K562 (cell line): ENCODE measurements at regions not wholly inside any gene's neighbourhood (a gene's known extent, or its start where the extent isn't known, plus 50 kb on each side); places are given as distances from the start of the nearest gene placed in this dataset.

Source experiments
- EWSR1 ChIP-seq: fragments of 450-650 bp; IDR thresholded peaks from 2 replicates; pipeline ENCODE4 v1.6.1; 2018; ENCODE audit warnings: borderline replicate concordance, mild to moderate bottlenecking, low read depth, moderate library complexity; ENCODE audit not compliant: partially characterized antibody
- FOXA3 ChIP-seq, 2 experiments: fragments of 450-650 bp in 1 of 2; sonication (generic) in 1 of 2; formaldehyde crosslinking; IDR thresholded peaks in 1 of 2; conservative IDR thresholded peaks in 1 of 2; 2 replicates each; pipeline versions ENCODE4 v1.4.0 to v1.8.0; 2020 to 2022; ENCODE audit warnings: mild to moderate bottlenecking in 2 of 2, missing genetic modification reagents in 1 of 2
- HMG20B ChIP-seq: fragments of 250-450 bp; sonication (Bioruptor Pico); IDR thresholded peaks from 2 replicates; pipeline ENCODE4 v1.5.0; 2021; ENCODE audit warnings: mild to moderate bottlenecking
- L3MBTL2 ChIP-seq: fragments of 450-650 bp; IDR thresholded peaks from 2 replicates; pipeline ENCODE4 v1.6.1; 2016; ENCODE audit warnings: mild to moderate bottlenecking, moderate library complexity
- MIER1 ChIP-seq: fragments of 450-650 bp; IDR thresholded peaks from 2 replicates; pipeline ENCODE4 v1.6.1; 2016; ENCODE audit warnings: antibody characterized with exemption, mild to moderate bottlenecking, low read depth
- RAD21 ChIP-seq, 2 experiments: fragments of 250-450 bp in 1 of 2; fragments of 450-650 bp in 1 of 2; sonication (Bioruptor Pico) in 1 of 2; formaldehyde crosslinking in 1 of 2; IDR thresholded peaks in 1 of 2; conservative IDR thresholded peaks in 1 of 2; 2 replicates each; pipeline versions ENCODE4 v1.4.0 to v1.8.0; 2020 to 2022; ENCODE audit warnings: mild to moderate bottlenecking in 2 of 2, moderate library complexity in 1 of 2
- SMC3 ChIP-seq: conservative IDR thresholded peaks from 2 replicates; pipeline ENCODE4 v1.6.1; 2011; ENCODE audit warnings: low read depth, low read length, improper control_type of control experiment; ENCODE audit not compliant: insufficient read depth
- TCF7 ChIP-seq: sonication (generic); IDR thresholded peaks from 2 replicates; pipeline ENCODE4 v1.6.1; 2016; ENCODE audit warnings: antibody characterized with exemption, borderline replicate concordance
- ZBTB8A ChIP-seq: fragments of 450-650 bp; IDR thresholded peaks from 2 replicates; pipeline ENCODE4 v1.6.1; 2018; ENCODE audit warnings: mild to moderate bottlenecking, moderate library complexity; ENCODE audit not compliant: partially characterized antibody
- ZNF41 ChIP-seq: fragments of 250-450 bp; sonication (Bioruptor Pico); conservative IDR thresholded peaks from 2 replicates; pipeline ENCODE4 v1.4.0; 2020; ENCODE audit warnings: mild to moderate bottlenecking
- ZNF586 ChIP-seq: fragments of 450-650 bp; formaldehyde crosslinking; conservative IDR thresholded peaks from 2 replicates; pipeline ENCODE4 v1.4.0; 2020; ENCODE audit warnings: mild to moderate bottlenecking, moderate library complexity
- TF ChIP-seq, protein P1 (sequence below), 3 experiments: IDR thresholded peaks in 2 of 3; conservative IDR thresholded peaks in 1 of 3; 2 replicates each; pipeline ENCODE4 v1.5.1; 2011 to 2012; ENCODE audit warnings: low read length in 3 of 3, mild to moderate bottlenecking in 3 of 3, control low read depth in 2 of 3, improper control_type of control experiment in 1 of 3, inconsistent platforms in 1 of 3, low read depth in 1 of 3, mixed read lengths in 1 of 3, moderate library complexity in 1 of 3; ENCODE audit not compliant: insufficient read depth in 2 of 3
- TF ChIP-seq, protein P2 (sequence below): fragments of 450-650 bp; IDR thresholded peaks from 2 replicates; pipeline ENCODE4 v1.6.1; 2016; ENCODE audit warnings: low read depth
- TF ChIP-seq, protein P3 (sequence below): fragments of 450-650 bp; IDR thresholded peaks from 2 replicates; pipeline ENCODE4 v1.6.1; 2018; ENCODE audit warnings: mild to moderate bottlenecking, low read depth; ENCODE audit not compliant: partially characterized antibody

DNA sequence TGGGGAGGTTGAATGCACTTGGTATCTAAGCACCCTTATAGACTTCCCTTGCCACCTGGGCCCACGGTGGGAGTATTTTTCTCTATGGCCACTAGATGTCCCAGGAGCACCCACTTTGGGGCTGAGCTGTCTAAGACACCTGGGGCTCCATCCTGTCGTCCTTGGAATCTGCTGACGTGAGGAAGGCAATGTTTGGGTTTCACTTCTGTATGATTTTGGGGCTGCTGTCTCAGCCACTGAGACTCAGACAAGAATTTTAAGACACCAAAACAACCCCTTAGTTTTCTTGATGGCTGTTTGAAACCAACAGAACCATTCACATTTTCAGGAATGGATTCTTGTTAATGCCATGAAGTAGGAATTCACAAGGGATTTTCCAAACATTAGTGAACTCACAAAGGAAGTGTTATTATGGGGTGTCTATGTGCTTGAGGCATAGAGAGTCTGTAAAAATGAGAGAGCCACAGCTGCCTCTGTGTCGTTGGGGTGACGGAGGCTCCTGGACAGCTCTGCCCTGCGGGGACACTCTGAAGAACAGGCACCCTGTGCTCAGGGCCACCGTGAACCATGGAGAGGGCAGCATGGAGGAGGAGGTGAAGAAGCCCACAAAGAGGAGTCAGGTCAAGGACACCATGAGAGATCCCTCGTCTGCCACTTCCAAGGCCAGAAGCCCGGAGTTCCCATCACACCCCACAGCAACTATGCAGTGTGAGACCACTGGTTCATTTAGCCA is 106.8 kb upstream of the SPATA13 start (continued):
- TF ChIP-seq, protein P1, sequence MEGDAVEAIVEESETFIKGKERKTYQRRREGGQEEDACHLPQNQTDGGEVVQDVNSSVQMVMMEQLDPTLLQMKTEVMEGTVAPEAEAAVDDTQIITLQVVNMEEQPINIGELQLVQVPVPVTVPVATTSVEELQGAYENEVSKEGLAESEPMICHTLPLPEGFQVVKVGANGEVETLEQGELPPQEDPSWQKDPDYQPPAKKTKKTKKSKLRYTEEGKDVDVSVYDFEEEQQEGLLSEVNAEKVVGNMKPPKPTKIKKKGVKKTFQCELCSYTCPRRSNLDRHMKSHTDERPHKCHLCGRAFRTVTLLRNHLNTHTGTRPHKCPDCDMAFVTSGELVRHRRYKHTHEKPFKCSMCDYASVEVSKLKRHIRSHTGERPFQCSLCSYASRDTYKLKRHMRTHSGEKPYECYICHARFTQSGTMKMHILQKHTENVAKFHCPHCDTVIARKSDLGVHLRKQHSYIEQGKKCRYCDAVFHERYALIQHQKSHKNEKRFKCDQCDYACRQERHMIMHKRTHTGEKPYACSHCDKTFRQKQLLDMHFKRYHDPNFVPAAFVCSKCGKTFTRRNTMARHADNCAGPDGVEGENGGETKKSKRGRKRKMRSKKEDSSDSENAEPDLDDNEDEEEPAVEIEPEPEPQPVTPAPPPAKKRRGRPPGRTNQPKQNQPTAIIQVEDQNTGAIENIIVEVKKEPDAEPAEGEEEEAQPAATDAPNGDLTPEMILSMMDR (IDR thresholded peaks at IDR 0.05 in 2 of 3, conservative IDR thresholded peaks at IDR 0.05 in 1 of 3; ENCODE audit: insufficient read depth in 2 of 3, low read depth in 1 of 3, low read length in 3 of 3): peak; percentile 56 to 63 (median 56)
- TF ChIP-seq HMG20B (CRISPR knock-in tag): no peak
- TF ChIP-seq, protein P2, sequence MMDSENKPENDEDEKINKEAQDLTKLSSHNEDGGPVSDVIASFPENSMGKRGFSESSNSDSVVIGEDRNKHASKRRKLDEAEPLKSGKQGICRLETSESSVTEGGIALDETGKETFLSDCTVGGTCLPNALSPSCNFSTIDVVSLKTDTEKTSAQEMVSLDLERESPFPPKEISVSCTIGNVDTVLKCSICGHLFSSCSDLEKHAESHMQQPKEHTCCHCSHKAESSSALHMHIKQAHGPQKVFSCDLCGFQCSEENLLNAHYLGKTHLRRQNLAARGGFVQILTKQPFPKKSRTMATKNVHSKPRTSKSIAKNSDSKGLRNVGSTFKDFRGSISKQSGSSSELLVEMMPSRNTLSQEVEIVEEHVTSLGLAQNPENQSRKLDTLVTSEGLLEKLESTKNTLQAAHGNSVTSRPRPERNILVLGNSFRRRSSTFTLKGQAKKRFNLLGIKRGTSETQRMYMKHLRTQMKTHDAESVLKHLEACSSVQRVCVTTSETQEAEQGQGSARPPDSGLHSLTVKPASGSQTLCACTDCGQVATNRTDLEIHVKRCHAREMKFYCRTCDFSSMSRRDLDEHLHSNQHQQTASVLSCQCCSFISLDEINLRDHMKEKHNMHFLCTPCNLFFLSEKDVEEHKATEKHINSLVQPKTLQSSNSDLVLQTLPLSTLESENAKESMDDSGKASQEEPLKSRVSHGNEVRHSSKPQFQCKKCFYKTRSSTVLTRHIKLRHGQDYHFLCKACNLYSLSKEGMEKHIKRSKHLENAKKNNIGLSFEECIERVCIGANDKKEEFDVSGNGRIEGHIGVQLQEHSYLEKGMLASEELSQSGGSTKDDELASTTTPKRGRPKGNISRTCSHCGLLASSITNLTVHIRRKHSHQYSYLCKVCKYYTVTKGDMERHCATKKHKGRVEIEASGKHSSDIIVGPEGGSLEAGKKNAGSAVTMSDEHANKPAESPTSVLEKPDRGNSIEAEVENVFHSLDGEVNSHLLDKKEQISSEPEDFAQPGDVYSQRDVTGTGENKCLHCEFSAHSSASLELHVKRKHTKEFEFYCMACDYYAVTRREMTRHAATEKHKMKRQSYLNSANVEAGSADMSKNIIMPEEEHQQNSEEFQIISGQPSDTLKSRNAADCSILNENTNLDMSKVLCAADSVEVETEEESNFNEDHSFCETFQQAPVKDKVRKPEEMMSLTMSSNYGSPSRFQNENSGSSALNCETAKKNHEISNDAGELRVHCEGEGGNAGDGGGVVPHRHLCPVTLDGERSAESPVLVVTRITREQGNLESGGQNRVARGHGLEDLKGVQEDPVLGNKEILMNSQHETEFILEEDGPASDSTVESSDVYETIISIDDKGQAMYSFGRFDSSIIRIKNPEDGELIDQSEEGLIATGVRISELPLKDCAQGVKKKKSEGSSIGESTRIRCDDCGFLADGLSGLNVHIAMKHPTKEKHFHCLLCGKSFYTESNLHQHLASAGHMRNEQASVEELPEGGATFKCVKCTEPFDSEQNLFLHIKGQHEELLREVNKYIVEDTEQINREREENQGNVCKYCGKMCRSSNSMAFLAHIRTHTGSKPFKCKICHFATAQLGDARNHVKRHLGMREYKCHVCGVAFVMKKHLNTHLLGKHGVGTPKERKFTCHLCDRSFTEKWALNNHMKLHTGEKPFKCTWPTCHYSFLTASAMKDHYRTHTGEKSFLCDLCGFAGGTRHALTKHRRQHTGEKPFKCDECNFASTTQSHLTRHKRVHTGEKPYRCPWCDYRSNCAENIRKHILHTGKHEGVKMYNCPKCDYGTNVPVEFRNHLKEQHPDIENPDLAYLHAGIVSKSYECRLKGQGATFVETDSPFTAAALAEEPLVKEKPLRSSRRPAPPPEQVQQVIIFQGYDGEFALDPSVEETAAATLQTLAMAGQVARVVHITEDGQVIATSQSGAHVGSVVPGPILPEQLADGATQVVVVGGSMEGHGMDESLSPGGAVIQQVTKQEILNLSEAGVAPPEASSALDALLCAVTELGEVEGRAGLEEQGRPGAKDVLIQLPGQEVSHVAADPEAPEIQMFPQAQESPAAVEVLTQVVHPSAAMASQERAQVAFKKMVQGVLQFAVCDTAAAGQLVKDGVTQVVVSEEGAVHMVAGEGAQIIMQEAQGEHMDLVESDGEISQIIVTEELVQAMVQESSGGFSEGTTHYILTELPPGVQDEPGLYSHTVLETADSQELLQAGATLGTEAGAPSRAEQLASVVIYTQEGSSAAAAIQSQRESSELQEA: no peak
- TF ChIP-seq EWSR1: no peak
- no peak for TF ChIP-seq ZBTB8A
- TF ChIP-seq ZNF41 (CRISPR knock-in tag): no peak
- no peak for TF ChIP-seq L3MBTL2
- TF ChIP-seq TCF7: no peak
- TF ChIP-seq, protein P3, sequence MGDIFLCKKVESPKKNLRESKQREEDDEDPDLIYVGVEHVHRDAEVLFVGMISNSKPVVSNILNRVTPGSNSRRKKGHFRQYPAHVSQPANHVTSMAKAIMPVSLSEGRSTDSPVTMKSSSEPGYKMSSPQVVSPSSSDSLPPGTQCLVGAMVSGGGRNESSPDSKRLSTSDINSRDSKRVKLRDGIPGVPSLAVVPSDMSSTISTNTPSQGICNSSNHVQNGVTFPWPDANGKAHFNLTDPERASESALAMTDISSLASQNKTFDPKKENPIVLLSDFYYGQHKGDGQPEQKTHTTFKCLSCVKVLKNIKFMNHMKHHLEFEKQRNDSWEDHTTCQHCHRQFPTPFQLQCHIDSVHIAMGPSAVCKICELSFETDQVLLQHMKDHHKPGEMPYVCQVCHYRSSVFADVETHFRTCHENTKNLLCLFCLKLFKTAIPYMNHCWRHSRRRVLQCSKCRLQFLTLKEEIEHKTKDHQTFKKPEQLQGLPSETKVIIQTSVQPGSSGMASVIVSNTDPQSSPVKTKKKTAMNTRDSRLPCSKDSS: no peak
- peak; percentile 29 to 49; a peak in 2 of 4 replicates for TF ChIP-seq RAD21 (CRISPR knock-in tag; conservative IDR thresholded peaks at IDR 0.05 in 1 of 2, IDR thresholded peaks at IDR 0.05 in 1 of 2)
- 0 out of 2 replicates have a peak, but pooled peaks have one; percentile 14 for TF ChIP-seq SMC3
- TF ChIP-seq MIER1: no peak
- no peak for TF ChIP-seq FOXA3 (CRISPR knock-in tag; conservative IDR thresholded peaks at IDR 0.05 in 1 of 2, IDR thresholded peaks at IDR 0.05 in 1 of 2)
- TF ChIP-seq ZNF586: no peak
